Ovary (tissue), 3 donors: ENCODE measurements at regions not wholly inside any gene's neighbourhood (a gene's known extent, or its start where the extent isn't known, plus 50 kb on each side); places are given as distances from the start of the nearest gene placed in this dataset.

Experiments
- EP300 ChIP-seq: sonication (generic); formaldehyde crosslinking; IDR thresholded peaks from one replicate; pipeline ENCODE4 v1.6.1; 2017; ENCODE audit warnings: antibody characterized with exemption
- POLR2A ChIP-seq: fragments of 450-650 bp; IDR thresholded peaks from one replicate; pipeline ENCODE4 v1.6.1; 2017; ENCODE audit warnings: antibody characterized with exemption, mild to moderate bottlenecking, moderate library complexity
- TF ChIP-seq, protein P1 (sequence below), 3 donors: fragments of 450-650 bp in 2 of 3; fragments of 200-600 bp in 1 of 3; IDR thresholded peaks; one replicate each; pipeline versions ENCODE4 v1.5.1 to v1.8.0; 2016 to 2022; ENCODE audit warnings: antibody characterized with exemption in 3 of 3, mild to moderate bottlenecking in 1 of 3
- donor health status: DM: no; HTN: no; CAD: no.

GRCh38 chr1:79437540-79437939 is 431.0 kb upstream of the ADGRL4 start:
- no peak for TF ChIP-seq POLR2A
- TF ChIP-seq, protein P1, sequence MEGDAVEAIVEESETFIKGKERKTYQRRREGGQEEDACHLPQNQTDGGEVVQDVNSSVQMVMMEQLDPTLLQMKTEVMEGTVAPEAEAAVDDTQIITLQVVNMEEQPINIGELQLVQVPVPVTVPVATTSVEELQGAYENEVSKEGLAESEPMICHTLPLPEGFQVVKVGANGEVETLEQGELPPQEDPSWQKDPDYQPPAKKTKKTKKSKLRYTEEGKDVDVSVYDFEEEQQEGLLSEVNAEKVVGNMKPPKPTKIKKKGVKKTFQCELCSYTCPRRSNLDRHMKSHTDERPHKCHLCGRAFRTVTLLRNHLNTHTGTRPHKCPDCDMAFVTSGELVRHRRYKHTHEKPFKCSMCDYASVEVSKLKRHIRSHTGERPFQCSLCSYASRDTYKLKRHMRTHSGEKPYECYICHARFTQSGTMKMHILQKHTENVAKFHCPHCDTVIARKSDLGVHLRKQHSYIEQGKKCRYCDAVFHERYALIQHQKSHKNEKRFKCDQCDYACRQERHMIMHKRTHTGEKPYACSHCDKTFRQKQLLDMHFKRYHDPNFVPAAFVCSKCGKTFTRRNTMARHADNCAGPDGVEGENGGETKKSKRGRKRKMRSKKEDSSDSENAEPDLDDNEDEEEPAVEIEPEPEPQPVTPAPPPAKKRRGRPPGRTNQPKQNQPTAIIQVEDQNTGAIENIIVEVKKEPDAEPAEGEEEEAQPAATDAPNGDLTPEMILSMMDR (IDR thresholded peaks at IDR 0.05): no peak
- no peak for TF ChIP-seq EP300
